CD14-positive monocyte (primary cell): ENCODE measurements at regions not wholly inside any gene's neighbourhood (a gene's known extent, or its start where the extent isn't known, plus 50 kb on each side); places are given as distances from the start of the nearest gene placed in this dataset.
"Not testable (repeated sequence)": the region's sequence is repeated elsewhere in the genome, so short reads cannot be mapped to it uniquely, and the experiment has no call there.

Experiments
- DNase-seq, 3 donors: peaks; one replicate each; pipeline ENCODE4 v3.0.0-alpha.2; 2011 to 2022
- H2AFZ ChIP-seq: 2 replicates; pipeline ENCODE4 v1.6.0; 2012; ENCODE audit warnings: mild to moderate bottlenecking, low read depth, low read length, inconsistent platforms; ENCODE audit not compliant: insufficient read depth, poor library complexity, severe bottlenecking
- H3K27ac ChIP-seq, 2 donors: 1 replicate in 1 of 2; 2 replicates in 1 of 2; pipeline ENCODE4 v1.5.1; 2012 to 2013; ENCODE audit warnings: low read length in 2 of 2, control low read depth in 1 of 2, inconsistent platforms in 1 of 2, low read depth in 1 of 2, mild to moderate bottlenecking in 1 of 2
- H3K27me3 ChIP-seq, 2 donors: one replicate each; pipeline versions ENCODE4 v1.6.0 to v1.6.1; 2011 to 2013; ENCODE audit warnings: low read length in 2 of 2; ENCODE audit not compliant: control insufficient read depth in 2 of 2, insufficient read depth in 2 of 2
- H3K36me3 ChIP-seq, 2 donors: replicated peaks in 1 of 2; 1 replicate in 1 of 2; 2 replicates in 1 of 2; pipeline versions ENCODE4 v1.5.1 to v1.6.1; 2012 to 2013; ENCODE audit warnings: low read length in 2 of 2, control low read depth in 1 of 2, inconsistent platforms in 1 of 2, mild to moderate bottlenecking in 1 of 2; ENCODE audit not compliant: insufficient read depth in 2 of 2, control insufficient read depth in 1 of 2
- H3K4me1 ChIP-seq, 2 donors: 1 replicate in 1 of 2; 2 replicates in 1 of 2; pipeline versions ENCODE4 v1.5.1 to v1.6.1; 2012 to 2013; ENCODE audit warnings: low read length in 2 of 2, control low read depth in 1 of 2, inconsistent platforms in 1 of 2, mild to moderate bottlenecking in 1 of 2, moderate library complexity in 1 of 2; ENCODE audit not compliant: insufficient read depth in 2 of 2, control insufficient read depth in 1 of 2
- H3K4me2 ChIP-seq: replicated peaks from 2 replicates; pipeline ENCODE3; 2012; ENCODE audit warnings: low read length, moderate library complexity, mild to moderate bottlenecking; ENCODE audit not compliant: poor library complexity, severe bottlenecking; ENCODE audit errors: extremely low read depth
- H3K4me3 ChIP-seq, 3 experiments: fragments of 200-600 bp in 1 of 3; sonication (generic) in 1 of 3; replicated peaks in 1 of 3; 1 replicate in 2 of 3; 2 replicates in 1 of 3; pipeline ENCODE4 v1.5.1; 2011 to 2013; ENCODE audit warnings: low read length in 3 of 3, mild to moderate bottlenecking in 3 of 3, control low read depth in 2 of 3, low read depth in 2 of 3, inconsistent platforms in 1 of 3, moderate library complexity in 1 of 3
- H3K79me2 ChIP-seq: 2 replicates; pipeline ENCODE4 v1.6.0; 2012; ENCODE audit warnings: mild to moderate bottlenecking, control low read depth, inconsistent platforms, low read length, moderate library complexity; ENCODE audit not compliant: insufficient read depth
- H3K9ac ChIP-seq: 2 replicates; pipeline ENCODE4 v1.6.0; 2017; ENCODE audit warnings: low read length, mild to moderate bottlenecking; ENCODE audit not compliant: insufficient read depth, poor library complexity, severe bottlenecking
- H3K9me3 ChIP-seq, 2 donors: replicated peaks in 1 of 2; 1 replicate in 1 of 2; 2 replicates in 1 of 2; pipeline versions ENCODE4 v1.5.1 to v1.6.1; 2012 to 2013; ENCODE audit warnings: low read length in 2 of 2, control low read depth in 1 of 2; ENCODE audit not compliant: control insufficient read depth in 1 of 2, insufficient read depth in 1 of 2
- H4K20me1 ChIP-seq: 2 replicates; pipeline ENCODE4 v1.6.0; 2012; ENCODE audit warnings: mild to moderate bottlenecking, low read length, control low read depth, moderate library complexity; ENCODE audit not compliant: insufficient read depth
- H3K27ac Mint-ChIP-seq, 7 donors: one replicate each; pipeline ENCODE4 v1.8.0; 2020; ENCODE audit warnings: mild to moderate bottlenecking in 7 of 7, mixed read lengths in 7 of 7, moderate library complexity in 6 of 7, inconsistent platforms in 2 of 7
- H3K27me3 Mint-ChIP-seq, 3 donors: one replicate each; pipeline ENCODE4 v1.8.0; 2021 to 2022; ENCODE audit warnings: low read depth in 3 of 3, mild to moderate bottlenecking in 3 of 3, mixed read lengths in 3 of 3, moderate library complexity in 3 of 3, inconsistent platforms in 1 of 3
- H3K36me3 Mint-ChIP-seq, 2 donors: one replicate each; pipeline ENCODE4 v1.8.0; 2020; ENCODE audit warnings: mixed read lengths in 2 of 2, inconsistent platforms in 1 of 2, mild to moderate bottlenecking in 1 of 2
- H3K4me1 Mint-ChIP-seq: one replicate; pipeline ENCODE4 v1.8.0; 2020; ENCODE audit warnings: mild to moderate bottlenecking, mixed read lengths
- H3K4me3 Mint-ChIP-seq, 2 donors: one replicate each; pipeline ENCODE4 v1.8.0; 2020; ENCODE audit warnings: mild to moderate bottlenecking in 2 of 2, mixed read lengths in 2 of 2, moderate library complexity in 1 of 2
- H3K9me3 Mint-ChIP-seq, 7 donors: one replicate each; pipeline ENCODE4 v1.8.0; 2020 to 2022; ENCODE audit warnings: mixed read lengths in 7 of 7, mild to moderate bottlenecking in 6 of 7, moderate library complexity in 6 of 7, inconsistent platforms in 2 of 7
- CTCF ChIP-seq: fragments of 200-600 bp; IDR thresholded peaks from one replicate; pipeline ENCODE4 v1.8.0; 2022; ENCODE audit warnings: antibody characterized with exemption, mild to moderate bottlenecking
- WGBS: methylation state at CpG from one replicate; pipeline ENCODE4 v1.1.5; 2013; ENCODE audit warnings: missing lambda C conversion rate; ENCODE audit not compliant: insufficient coverage; 5-methylcytosine and 5-hydroxymethylcytosine counted together
- intact Hi-C, 2 donors: fragments of 100-400 bp; cut with micrococcal nuclease; formaldehyde crosslinking; loops; one replicate each; pipeline versions ENCODE4 v1.15.0 to v1.15.1; 2023

- H3K27me3 ChIP-seq = peaks cover 2 to 4% of the 10 kb centered on the region in 2 donors
- H3K9me3 Mint-ChIP-seq = peaks cover 0 to 3% (median 0%) of the 10 kb centered on the region in 7 donors
- H3K27me3 Mint-ChIP-seq = peaks cover 0 to 5% (median 3%) of the 10 kb centered on the region in 3 donors
- intact Hi-C loops = loop anchor here in 1 of 2 donors (5.0 to 10.0 kb wide), 2 partner anchors 67 to 154 kb away; partner anchors contain the start of gene EDN1
- H3K79me2 ChIP-seq = no peaks in the 10 kb centered on the region
- H3K4me3 Mint-ChIP-seq = peak overlapping the region in 1 of 2 donors; percentile 40
- H3K4me2 ChIP-seq = peak overlapping the region; percentile 37
- WGBS = no CpG with 5 or more reads among the region's 3 CpGs
- H2AFZ ChIP-seq = no peak overlapping the region
- peak overlapping the region in 4 of 7 donors; percentile 28 to 78 (median 54) for H3K27ac Mint-ChIP-seq
- H3K27ac ChIP-seq = peak overlapping the region in 1 of 2 donors; percentile 34
- H3K9me3 ChIP-seq = no peaks in the 10 kb centered on the region
- TF ChIP-seq CTCF = no peak
- DNase-seq = peak; percentile 30 to 66 (median 55)
- H3K4me1 ChIP-seq = peaks cover 47 to 56% of the 10 kb centered on the region in 2 donors
- peaks cover 14% of the 10 kb centered on the region for H3K4me1 Mint-ChIP-seq
- no peak overlapping the region for H3K9ac ChIP-seq
- H3K4me3 ChIP-seq = peak overlapping the region in 1 of 3 experiments; percentile 22
- no peaks in the 10 kb centered on the region for H4K20me1 ChIP-seq
- no peaks in the 10 kb centered on the region for H3K36me3 ChIP-seq
- no peaks in the 10 kb centered on the region for H3K36me3 Mint-ChIP-seq
Measured at GRCh38 chr6:12359036-12359435, 68.9 kb downstream of the EDN1 start.

GRCh38 chr6:12361042-12361765, 71.0 kb downstream of the EDN1 start:
- no peaks in the 10 kb centered on the region for H3K36me3 ChIP-seq
- Mint-ChIP-seq H3K9me3 (peaks cover 0 to 1% (median 0%) of the 10 kb centered on the region in 7 donors), H3K4me1 (peaks cover 19% of the 10 kb centered on the region), H3K4me3 (no peak overlapping the region), H3K36me3 (no peaks in the 10 kb centered on the region), H3K27ac (no peak overlapping the region), H3K27me3 (peaks cover 4 to 19% (median 11%) of the 10 kb centered on the region in 3 donors)
- TF ChIP-seq CTCF = no peak
- H3K27me3 ChIP-seq = peaks cover 5 to 9% of the 10 kb centered on the region in 2 donors
- no CpG with 5 or more reads among the region's 2 CpGs for WGBS
- intact Hi-C loops = loop anchor here in 1 of 2 donors (10.0 kb wide), 1 partner anchor 96 kb away; no protein-coding TSS in a partner anchor
- no peak overlapping the region for H3K4me3 ChIP-seq
- peaks cover 51 to 62% of the 10 kb centered on the region in 2 donors for H3K4me1 ChIP-seq
- H3K4me2 ChIP-seq = no peak overlapping the region
- H3K79me2 ChIP-seq = no peaks in the 10 kb centered on the region
- no peak for DNase-seq
- no peaks in the 10 kb centered on the region for H3K9me3 ChIP-seq
- no peaks in the 10 kb centered on the region for H4K20me1 ChIP-seq
- no peak overlapping the region for H3K27ac ChIP-seq
- no peak overlapping the region for H2AFZ ChIP-seq
- H3K9ac ChIP-seq = no peak overlapping the region

GRCh38 chr6:12363277-12363650, 73.1 kb downstream of the EDN1 start:
- H3K4me1 ChIP-seq = peaks cover 38 to 49% of the 10 kb centered on the region in 2 donors
- Mint-ChIP-seq H3K4me1 (peaks cover 11% of the 10 kb centered on the region), H3K27me3 (peaks cover 5 to 21% (median 19%) of the 10 kb centered on the region in 3 donors), H3K4me3 (peak overlapping the region in 1 of 2 donors; percentile 66), H3K27ac (peak overlapping the region; percentile 42 to 95 (median 87))
- no CpG with 5 or more reads among the region's 6 CpGs for WGBS
- H3K4me2 ChIP-seq = peak overlapping the region; percentile 52
- not testable (repeated sequence) for H3K36me3 Mint-ChIP-seq, H4K20me1 ChIP-seq, H3K9me3 Mint-ChIP-seq, H3K9ac ChIP-seq, DNase-seq, H3K9me3 ChIP-seq, H3K36me3 ChIP-seq, H2AFZ ChIP-seq, H3K27me3 ChIP-seq, H3K79me2 ChIP-seq
- peak overlapping the region in 1 of 2 donors; percentile 37 for H3K27ac ChIP-seq
- intact Hi-C loops = loop anchor here in 1 of 2 donors (10.0 kb wide), 1 partner anchor 98 kb away; no protein-coding TSS in a partner anchor
- H3K4me3 ChIP-seq = peak overlapping the region in 1 of 3 experiments; percentile 36
